GM18907 (cell line): ENCODE measurements at regions not wholly inside any gene's neighbourhood (a gene's known extent, or its start where the extent isn't known, plus 50 kb on each side); places are given as distances from the start of the nearest gene placed in this dataset.

Experiments used
- ATAC-seq: cut with Tn5 transposase; IDR thresholded peaks from one replicate; pipeline ENCODE4 v1.9.1; 2021; ENCODE audit warnings: mild to moderate bottlenecking, moderate library complexity; ENCODE audit not compliant: unreplicated experiment

- no peak for ATAC-seq
These were observed 621.0 kb downstream of the CCER1 start for GRCh38 chr12:90333939-90334338.

GRCh38 chr12:90333424-90333823 is 621.6 kb downstream of the CCER1 start:
- no peak for ATAC-seq

GRCh38 chr12:90331821-90332220 is 623.2 kb downstream of the CCER1 start:
- no peak for ATAC-seq

DNA sequence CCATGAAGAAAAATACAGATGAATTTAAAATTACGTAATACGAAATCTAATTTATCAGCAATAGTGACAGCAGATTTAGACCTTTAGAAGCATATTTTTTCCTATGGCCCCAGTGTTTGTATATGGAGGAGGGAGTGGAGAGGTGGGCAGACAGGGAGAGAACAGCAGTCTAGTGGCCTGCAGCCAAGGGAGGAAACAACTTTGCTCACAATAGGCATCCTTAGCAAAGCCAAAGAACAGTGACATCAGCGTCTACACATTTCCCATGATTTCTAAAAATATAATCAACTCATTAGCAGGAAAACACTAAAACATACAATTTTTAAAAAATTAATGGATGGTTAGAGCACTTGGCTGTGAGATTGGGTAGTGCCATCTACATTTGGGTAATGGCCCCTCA is 622.6 kb upstream of the ATP2B1 start:
- no peak for ATAC-seq

- ATAC-seq, result no peak
These were observed 619.4 kb upstream of the ATP2B1 start for GRCh38 chr12:90327793-90328743.

GRCh38 chr12:90323217-90323616 is 614.6 kb upstream of the ATP2B1 start:
- no peak for ATAC-seq

GRCh38 chr12:90322006-90322405 is 613.4 kb upstream of the ATP2B1 start:
- ATAC-seq, result no peak

- ATAC-seq, result no peak
These were observed 612.7 kb upstream of the ATP2B1 start for GRCh38 chr12:90321369-90321768.

GRCh38 chr12:90311561-90311960 is 602.9 kb upstream of the ATP2B1 start:
- ATAC-seq, result no peak

- ATAC-seq, result no peak
These were observed 596.7 kb upstream of the ATP2B1 start for GRCh38 chr12:90305379-90305778.

- no peak for ATAC-seq
These were observed 595.6 kb upstream of the ATP2B1 start for GRCh38 chr12:90304231-90304630.

- ATAC-seq, result no peak
These were observed 595.1 kb upstream of the ATP2B1 start for GRCh38 chr12:90303771-90304170.

DNA sequence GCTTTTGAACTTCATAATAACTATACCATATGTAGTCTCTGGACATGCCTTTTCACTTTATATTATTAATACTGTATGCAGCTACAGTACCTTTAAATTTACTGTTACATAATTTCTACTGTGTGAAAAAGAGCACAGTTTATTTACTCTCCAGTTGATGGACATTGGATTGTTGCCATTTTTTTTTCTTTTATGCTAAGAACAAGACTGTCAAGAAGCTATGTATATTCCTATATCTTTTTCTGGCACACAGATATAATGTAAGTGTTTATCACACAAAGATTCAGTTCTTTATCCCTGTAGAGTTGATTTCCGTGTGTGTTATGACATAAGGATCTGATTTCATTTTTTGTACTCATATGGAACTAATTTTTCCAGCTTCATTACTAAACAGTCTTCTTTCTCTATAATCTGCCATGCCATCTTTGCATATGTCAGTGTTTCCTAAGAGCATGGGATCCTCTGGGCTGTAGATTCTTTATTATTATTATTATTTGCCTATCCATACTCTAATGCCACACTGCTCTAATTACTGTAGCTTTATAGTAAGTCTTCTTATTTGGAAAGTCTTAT is 593.0 kb upstream of the ATP2B1 start:
- no peak for ATAC-seq

- no peak for ATAC-seq
These were observed 592.5 kb upstream of the ATP2B1 start for GRCh38 chr12:90301095-90301494.

- ATAC-seq, result no peak
These were observed 591.0 kb upstream of the ATP2B1 start for GRCh38 chr12:90299666-90300065.

GRCh38 chr12:90299121-90299520 is 590.5 kb upstream of the ATP2B1 start:
- ATAC-seq, result peak; percentile 99

GRCh38 chr12:90298289-90298948 is 589.8 kb upstream of the ATP2B1 start:
- no peak for ATAC-seq

GRCh38 chr12:90295858-90296257 is 587.2 kb upstream of the ATP2B1 start:
- no peak for ATAC-seq

- ATAC-seq, result no peak
These were observed 583.5 kb upstream of the ATP2B1 start for GRCh38 chr12:90292183-90292582.

DNA sequence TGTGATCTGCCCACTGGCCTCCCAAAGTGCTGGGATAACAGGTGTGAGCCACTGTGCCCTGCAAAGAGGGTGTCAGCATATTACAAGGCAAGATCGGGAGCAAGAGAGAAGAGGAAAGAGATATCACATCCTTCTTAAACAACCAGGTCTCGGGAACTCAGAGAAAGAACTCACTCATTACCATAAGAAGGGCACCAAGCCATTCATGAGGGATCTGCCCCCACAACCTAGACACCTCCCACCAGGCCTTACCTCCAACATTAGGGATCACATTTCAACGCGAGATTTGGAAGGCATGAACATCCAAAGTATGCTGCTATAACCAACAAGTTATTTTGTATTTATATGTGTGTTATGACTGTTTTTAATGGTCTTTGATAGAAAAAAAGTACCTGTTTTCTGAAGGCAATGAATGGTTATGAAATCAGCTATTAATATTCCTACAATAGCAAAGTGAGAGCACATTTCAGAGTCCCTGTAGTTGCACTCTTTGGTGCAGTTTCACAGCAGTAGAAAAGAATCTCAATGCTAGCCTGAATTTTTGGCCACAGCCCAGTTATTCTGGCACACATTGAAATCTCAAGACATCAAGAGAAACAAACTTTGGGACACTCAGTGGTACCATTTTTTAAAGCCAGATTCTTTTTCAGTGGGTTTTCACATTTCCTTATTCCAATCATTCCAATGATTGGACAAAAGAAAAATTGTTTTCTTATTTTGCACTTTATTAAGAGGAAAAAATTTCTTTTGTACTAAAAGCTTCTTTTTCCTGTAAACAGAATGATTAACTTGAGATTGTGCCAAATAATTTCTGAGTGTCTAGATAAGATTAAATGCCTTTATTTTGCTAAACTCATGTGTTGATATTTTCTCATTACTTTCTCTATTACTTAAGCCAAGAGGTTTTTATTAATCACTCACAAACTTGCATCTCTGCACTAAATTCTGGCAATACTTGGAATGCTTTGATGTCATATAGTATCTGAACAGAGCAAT is 582.6 kb upstream of the ATP2B1 start:
- no peak for ATAC-seq

GRCh38 chr12:90287585-90287984 is 578.9 kb upstream of the ATP2B1 start:
- no peak for ATAC-seq
